Thyroid gland (tissue), 4 donors: ENCODE measurements at regions not wholly inside any gene's neighbourhood (a gene's known extent, or its start where the extent isn't known, plus 50 kb on each side); places are given as distances from the start of the nearest gene placed in this dataset.

Experiments
- DNase-seq, 2 donors: peaks; one replicate each; pipeline ENCODE4 v3.0.0-alpha.2; 2019
- H3K27ac ChIP-seq, 3 donors: fragments of 200-600 bp; sonication (generic); 1 replicate in 2 of 3; 2 replicates in 1 of 3; pipeline ENCODE4 v1.5.1; 2016 to 2019; ENCODE audit warnings: mild to moderate bottlenecking in 1 of 3, moderate library complexity in 1 of 3
- H3K27me3 ChIP-seq: fragments of 200-600 bp; sonication (generic); one replicate; pipeline ENCODE4 v1.5.1; 2019
- H3K36me3 ChIP-seq, 2 donors: fragments of 200-600 bp; sonication (generic); one replicate each; pipeline ENCODE4 v1.5.1; 2016 to 2019
- H3K4me1 ChIP-seq, 2 donors: fragments of 200-600 bp; sonication (generic); one replicate each; pipeline ENCODE4 v1.5.1; 2017 to 2019
- H3K4me3 ChIP-seq, 3 donors: fragments of 200-600 bp; sonication (generic); replicated peaks in 1 of 3; 1 replicate in 2 of 3; 2 replicates in 1 of 3; pipeline ENCODE4 v1.5.1; 2016; ENCODE audit warnings: mild to moderate bottlenecking in 1 of 3
- H3K9me3 ChIP-seq: fragments of 200-600 bp; sonication (generic); one replicate; pipeline ENCODE4 v1.5.1; 2017
- POLR2A ChIP-seq, 2 donors: fragments of 450-650 bp; IDR thresholded peaks; one replicate each; pipeline ENCODE4 v1.6.1; 2017; ENCODE audit warnings: antibody characterized with exemption in 2 of 2, mild to moderate bottlenecking in 2 of 2, moderate library complexity in 1 of 2
- WGBS, 2 donors: methylation state at CpG; one replicate each; pipeline ENCODE4 v1.1.5; 2017; 5-methylcytosine and 5-hydroxymethylcytosine counted together
- intact Hi-C: fragments of 100-400 bp; cut with DNase I; formaldehyde crosslinking; loops from one replicate; pipeline ENCODE4 v1.15.1; 2023
- TF ChIP-seq, protein P1 (sequence below), 6 experiments: fragments of 200-600 bp in 3 of 6; fragments of 450-650 bp in 3 of 6; sonication (generic) in 3 of 6; IDR thresholded peaks; one replicate each; pipeline ENCODE4 v1.5.1; 2016 to 2019; ENCODE audit warnings: antibody characterized with exemption in 6 of 6, mild to moderate bottlenecking in 2 of 6, inconsistent platforms in 1 of 6, moderate library complexity in 1 of 6

GRCh38 chr12:58443981-58444371 is 476.3 kb downstream of the LRIG3 start:
- no peak overlapping the region for H3K4me3 ChIP-seq
- DNase-seq = no peak
- H3K4me1 ChIP-seq = no peaks in the 10 kb centered on the region
- H3K27me3 ChIP-seq = no peaks in the 10 kb centered on the region
- no peak overlapping the region for H3K27ac ChIP-seq
- intact Hi-C loops = loop anchor here (10.0 kb wide), 1 partner anchor 89 kb away; no protein-coding TSS in a partner anchor
- WGBS, 2 donors = 75% methylated on average over 8 of the region's 8 CpGs
- no peaks in the 10 kb centered on the region for H3K36me3 ChIP-seq
- TF ChIP-seq, protein P1, sequence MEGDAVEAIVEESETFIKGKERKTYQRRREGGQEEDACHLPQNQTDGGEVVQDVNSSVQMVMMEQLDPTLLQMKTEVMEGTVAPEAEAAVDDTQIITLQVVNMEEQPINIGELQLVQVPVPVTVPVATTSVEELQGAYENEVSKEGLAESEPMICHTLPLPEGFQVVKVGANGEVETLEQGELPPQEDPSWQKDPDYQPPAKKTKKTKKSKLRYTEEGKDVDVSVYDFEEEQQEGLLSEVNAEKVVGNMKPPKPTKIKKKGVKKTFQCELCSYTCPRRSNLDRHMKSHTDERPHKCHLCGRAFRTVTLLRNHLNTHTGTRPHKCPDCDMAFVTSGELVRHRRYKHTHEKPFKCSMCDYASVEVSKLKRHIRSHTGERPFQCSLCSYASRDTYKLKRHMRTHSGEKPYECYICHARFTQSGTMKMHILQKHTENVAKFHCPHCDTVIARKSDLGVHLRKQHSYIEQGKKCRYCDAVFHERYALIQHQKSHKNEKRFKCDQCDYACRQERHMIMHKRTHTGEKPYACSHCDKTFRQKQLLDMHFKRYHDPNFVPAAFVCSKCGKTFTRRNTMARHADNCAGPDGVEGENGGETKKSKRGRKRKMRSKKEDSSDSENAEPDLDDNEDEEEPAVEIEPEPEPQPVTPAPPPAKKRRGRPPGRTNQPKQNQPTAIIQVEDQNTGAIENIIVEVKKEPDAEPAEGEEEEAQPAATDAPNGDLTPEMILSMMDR (IDR thresholded peaks at IDR 0.05) = no peak
- TF ChIP-seq POLR2A (IDR thresholded peaks at IDR 0.05) = no peak
- no peaks in the 10 kb centered on the region for H3K9me3 ChIP-seq

DNA sequence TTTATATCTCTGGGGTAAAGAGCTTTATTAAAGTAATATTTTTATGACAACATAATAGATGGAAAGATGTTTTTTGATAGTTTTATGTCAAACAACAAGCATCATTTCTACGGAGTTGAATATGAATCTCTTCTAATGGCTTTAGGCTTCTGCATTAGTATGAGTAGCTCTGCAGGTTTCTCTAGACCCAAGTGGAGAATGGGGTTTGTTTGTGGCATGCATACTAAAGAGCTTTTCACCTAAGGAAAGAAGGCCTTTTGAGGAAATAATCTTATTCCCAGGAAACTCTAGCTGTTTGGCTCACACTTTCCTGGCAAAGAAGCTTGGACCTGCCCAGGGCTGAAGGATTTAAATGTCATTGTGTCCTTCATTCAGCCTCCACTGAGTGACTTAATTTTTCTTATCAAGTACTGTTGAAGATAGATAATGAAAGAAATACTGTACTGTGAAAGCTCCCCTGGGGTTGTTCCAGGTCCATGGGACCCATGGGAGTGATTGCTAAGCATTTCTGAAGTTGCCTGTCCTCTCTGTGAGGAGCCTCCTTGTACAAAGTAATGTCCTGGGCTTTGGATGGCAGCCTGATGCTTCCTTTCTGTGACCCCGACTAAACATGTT is 469.3 kb downstream of the LRIG3 start:
- intact Hi-C loops = no loop called here
- WGBS, 2 donors = 64 to 69% methylated on average over 2 of the region's 2 CpGs
- H3K4me1 ChIP-seq = no peaks in the 10 kb centered on the region
- H3K36me3 ChIP-seq = no peaks in the 10 kb centered on the region
- no peak for DNase-seq
- no peaks in the 10 kb centered on the region for H3K9me3 ChIP-seq
- H3K27me3 ChIP-seq = no peaks in the 10 kb centered on the region
- TF ChIP-seq, protein P1 (IDR thresholded peaks at IDR 0.05) = no peak
- TF ChIP-seq POLR2A (IDR thresholded peaks at IDR 0.05) = no peak
- H3K27ac ChIP-seq = no peak overlapping the region
- H3K4me3 ChIP-seq = no peak overlapping the region

- no peak for DNase-seq
- intact Hi-C loops = no loop called here
- H3K4me3 ChIP-seq = no peak overlapping the region
- H3K27ac ChIP-seq = no peak overlapping the region
- 49 to 93% methylated on average over 2 of the region's 2 CpGs for WGBS, 2 donors
- H3K9me3 ChIP-seq = no peaks in the 10 kb centered on the region
- no peak for TF ChIP-seq POLR2A (IDR thresholded peaks at IDR 0.05)
- TF ChIP-seq, protein P1 (IDR thresholded peaks at IDR 0.05) = no peak
- H3K4me1 ChIP-seq = no peaks in the 10 kb centered on the region
- no peaks in the 10 kb centered on the region for H3K27me3 ChIP-seq
- no peaks in the 10 kb centered on the region for H3K36me3 ChIP-seq
Observed at GRCh38 chr12:58452546-58452945, 467.8 kb downstream of the LRIG3 start.

- H3K4me3 ChIP-seq = no peak overlapping the region
- no peak for TF ChIP-seq POLR2A (IDR thresholded peaks at IDR 0.05)
- TF ChIP-seq, protein P1 (IDR thresholded peaks at IDR 0.05) = no peak
- DNase-seq = no peak
- intact Hi-C loops = no loop called here
- 80 to 95% methylated on average over 3 of the region's 3 CpGs for WGBS, 2 donors
- no peak overlapping the region for H3K27ac ChIP-seq
- no peaks in the 10 kb centered on the region for H3K9me3 ChIP-seq
- no peaks in the 10 kb centered on the region for H3K27me3 ChIP-seq
- H3K4me1 ChIP-seq = no peaks in the 10 kb centered on the region
- H3K36me3 ChIP-seq = no peaks in the 10 kb centered on the region
Observed at GRCh38 chr12:58453306-58453705, 467.0 kb downstream of the LRIG3 start.

DNA sequence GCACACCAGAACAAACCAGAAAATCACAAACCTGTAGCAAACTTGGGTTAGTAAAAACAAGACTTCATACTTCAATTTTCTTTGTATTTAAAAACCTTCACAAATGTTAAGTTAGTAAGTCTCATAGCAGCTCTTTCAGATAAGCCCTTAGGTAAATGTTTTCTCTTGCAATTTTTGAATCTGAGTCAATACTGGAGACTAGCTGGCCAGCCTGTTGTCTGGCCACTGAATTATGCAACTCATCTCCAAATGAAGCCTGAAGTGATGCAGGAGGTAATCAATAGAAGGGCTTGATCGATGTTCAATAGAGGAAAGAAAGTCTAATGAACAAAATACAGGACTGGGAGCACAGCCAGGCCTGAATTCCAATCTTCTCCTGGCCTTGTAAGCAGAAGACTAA is 465.2 kb downstream of the LRIG3 start:
- TF ChIP-seq POLR2A (IDR thresholded peaks at IDR 0.05) = no peak
- TF ChIP-seq, protein P1 (IDR thresholded peaks at IDR 0.05) = no peak
- 71 to 77% methylated on average over 1 of the region's 1 CpG for WGBS, 2 donors
- no peaks in the 10 kb centered on the region for H3K27me3 ChIP-seq
- H3K36me3 ChIP-seq = no peaks in the 10 kb centered on the region
- H3K4me3 ChIP-seq = no peak overlapping the region
- no peaks in the 10 kb centered on the region for H3K9me3 ChIP-seq
- no peak for DNase-seq
- no peaks in the 10 kb centered on the region for H3K4me1 ChIP-seq
- intact Hi-C loops = no loop called here
- no peak overlapping the region for H3K27ac ChIP-seq
